OCI-LY1 (cell line): ENCODE measurements at regions not wholly inside any gene's neighbourhood (a gene's known extent, or its start where the extent isn't known, plus 50 kb on each side); places are given as distances from the start of the nearest gene placed in this dataset.

Experiments
- EZH2 ChIP-seq: fragments of 200-600 bp; sonication (generic), shearing (Covaris generic); IDR thresholded peaks from 2 replicates; pipeline ENCODE4 v1.8.0; 2017; ENCODE audit warnings: borderline replicate concordance, mixed run types, mild to moderate bottlenecking, antibody characterized with exemption, low read length, moderate library complexity, mixed read lengths
- TF ChIP-seq, protein P1 (sequence below): fragments of 200-600 bp; sonication (generic), shearing (Covaris generic); IDR thresholded peaks from 2 replicates; pipeline ENCODE4 v1.5.1; 2017; ENCODE audit warnings: mild to moderate bottlenecking, antibody characterized with exemption, low read length, moderate library complexity, mixed read lengths

GRCh38 chr21:35852820-35853219, 207.5 kb downstream of the SETD4 start:
- TF ChIP-seq, protein P1, sequence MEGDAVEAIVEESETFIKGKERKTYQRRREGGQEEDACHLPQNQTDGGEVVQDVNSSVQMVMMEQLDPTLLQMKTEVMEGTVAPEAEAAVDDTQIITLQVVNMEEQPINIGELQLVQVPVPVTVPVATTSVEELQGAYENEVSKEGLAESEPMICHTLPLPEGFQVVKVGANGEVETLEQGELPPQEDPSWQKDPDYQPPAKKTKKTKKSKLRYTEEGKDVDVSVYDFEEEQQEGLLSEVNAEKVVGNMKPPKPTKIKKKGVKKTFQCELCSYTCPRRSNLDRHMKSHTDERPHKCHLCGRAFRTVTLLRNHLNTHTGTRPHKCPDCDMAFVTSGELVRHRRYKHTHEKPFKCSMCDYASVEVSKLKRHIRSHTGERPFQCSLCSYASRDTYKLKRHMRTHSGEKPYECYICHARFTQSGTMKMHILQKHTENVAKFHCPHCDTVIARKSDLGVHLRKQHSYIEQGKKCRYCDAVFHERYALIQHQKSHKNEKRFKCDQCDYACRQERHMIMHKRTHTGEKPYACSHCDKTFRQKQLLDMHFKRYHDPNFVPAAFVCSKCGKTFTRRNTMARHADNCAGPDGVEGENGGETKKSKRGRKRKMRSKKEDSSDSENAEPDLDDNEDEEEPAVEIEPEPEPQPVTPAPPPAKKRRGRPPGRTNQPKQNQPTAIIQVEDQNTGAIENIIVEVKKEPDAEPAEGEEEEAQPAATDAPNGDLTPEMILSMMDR: no peak
- TF ChIP-seq EZH2: no peak
